Ovary (tissue), 1 donor: ENCODE measurements at regions not wholly inside any gene's neighbourhood (a gene's known extent, or its start where the extent isn't known, plus 50 kb on each side); places are given as distances from the start of the nearest gene placed in this dataset.

ENCODE experiments used
- EP300 ChIP-seq: sonication (generic); formaldehyde crosslinking; IDR thresholded peaks from one replicate; pipeline ENCODE4 v1.6.1; 2017; ENCODE audit warnings: antibody characterized with exemption
- POLR2A ChIP-seq: fragments of 450-650 bp; IDR thresholded peaks from one replicate; pipeline ENCODE4 v1.6.1; 2017; ENCODE audit warnings: antibody characterized with exemption, mild to moderate bottlenecking, moderate library complexity

DNA sequence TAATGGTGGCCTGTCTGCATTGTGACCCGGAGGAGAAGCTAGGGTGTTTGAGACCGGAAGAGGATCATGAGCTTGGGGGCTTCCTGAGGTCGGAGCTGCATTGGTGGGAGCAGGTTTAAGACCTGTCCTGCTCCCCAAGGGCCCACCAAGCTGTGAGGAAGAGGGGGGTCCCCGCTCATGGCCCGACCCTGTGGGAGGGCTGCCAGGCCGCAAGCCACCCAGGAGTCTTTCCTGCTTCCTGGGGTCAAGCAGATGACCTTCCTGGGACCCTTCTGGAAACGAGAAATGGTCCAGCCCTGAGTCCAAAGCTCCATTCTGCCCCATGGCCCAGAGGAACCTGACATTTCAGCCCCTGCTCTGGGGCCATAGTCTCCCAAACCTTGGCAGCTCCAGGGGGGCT is 61.5 kb upstream of the RNU6ATAC start:
- TF ChIP-seq EP300 (no peak), POLR2A (no peak)
